Stimulated activated memory B cell treated with anti-CD40 and anti-IgM and Interleukin-4, amounts not matched to agents 10 μg/mL and 1 μg/mL and 100 μg/mL, for 72 hours (primary cell): ENCODE measurements at regions not wholly inside any gene's neighbourhood (a gene's known extent, or its start where the extent isn't known, plus 50 kb on each side); places are given as distances from the start of the nearest gene placed in this dataset.

Experiments
- ATAC-seq: fragments of 150-1000 bp; cut with Tn5 transposase; 2 replicates; pipeline ENCODE4 v1.10.0; 2021
- H3K27ac Mint-ChIP-seq: one replicate; pipeline ENCODE4 v1.8.0; 2022; ENCODE audit warnings: mild to moderate bottlenecking, mixed read lengths
- H3K27me3 Mint-ChIP-seq: one replicate; pipeline ENCODE4 v1.8.0; 2022; ENCODE audit warnings: mixed read lengths
- H3K36me3 Mint-ChIP-seq: one replicate; pipeline ENCODE4 v1.8.0; 2022; ENCODE audit warnings: mixed read lengths
- H3K4me1 Mint-ChIP-seq: one replicate; pipeline ENCODE4 v1.8.0; 2022; ENCODE audit warnings: mixed read lengths
- H3K4me3 Mint-ChIP-seq: one replicate; pipeline ENCODE4 v1.8.0; 2022; ENCODE audit warnings: mild to moderate bottlenecking, moderate library complexity, mixed read lengths
- H3K9me3 Mint-ChIP-seq: one replicate; pipeline ENCODE4 v1.8.0; 2022; ENCODE audit warnings: mixed read lengths

DNA sequence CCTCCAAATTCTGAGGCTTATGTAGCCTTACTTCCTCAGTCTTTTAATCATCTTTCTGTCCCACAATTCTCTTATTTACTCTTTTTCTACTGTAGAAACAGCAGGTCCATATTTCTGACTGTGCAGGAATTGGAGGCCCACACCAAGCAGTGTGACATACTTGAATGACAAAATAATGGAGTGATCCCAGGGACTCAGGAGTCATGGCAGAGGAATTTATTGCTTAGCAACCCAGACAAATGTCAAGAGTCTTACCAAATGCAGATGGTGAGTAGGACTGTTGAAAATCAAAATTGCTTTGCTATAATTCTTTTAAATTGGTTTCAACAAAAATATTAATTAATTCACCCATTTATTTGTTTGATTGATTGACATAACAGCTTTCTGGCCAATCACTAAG lies 59.9 kb downstream of the HTR1B start:
- Mint-ChIP-seq H3K36me3 (no peaks in the 10 kb centered on the region), H3K9me3 (peaks cover 7% of the 10 kb centered on the region), H3K4me3 (no peak overlapping the region), H3K27me3 (no peaks in the 10 kb centered on the region), H3K27ac (no peak overlapping the region), H3K4me1 (no peaks in the 10 kb centered on the region)
- no peak for ATAC-seq

DNA sequence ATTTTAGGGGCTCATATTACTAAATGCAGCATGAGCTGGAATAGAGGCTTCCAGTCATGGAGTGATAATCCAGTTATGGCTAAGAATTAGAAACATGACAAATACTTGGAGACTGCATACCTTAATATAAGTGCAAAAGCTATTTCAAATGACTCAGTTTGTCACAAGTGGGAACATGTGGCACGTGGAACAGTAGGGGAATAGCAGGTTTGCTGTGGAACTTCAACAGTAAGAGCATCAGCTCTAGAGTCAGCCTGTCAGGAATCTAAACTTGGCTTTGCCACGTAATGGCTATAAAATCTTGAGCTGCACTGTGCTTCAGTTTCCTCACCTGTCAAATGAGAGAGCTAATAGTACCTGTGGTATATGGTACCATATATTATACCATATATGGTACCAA lies 62.1 kb downstream of the HTR1B start:
- H3K36me3 Mint-ChIP-seq = no peaks in the 10 kb centered on the region
- no peak for ATAC-seq
- no peak overlapping the region for H3K27ac Mint-ChIP-seq
- no peak overlapping the region for H3K4me3 Mint-ChIP-seq
- no peaks in the 10 kb centered on the region for H3K4me1 Mint-ChIP-seq
- peaks cover 9% of the 10 kb centered on the region for H3K9me3 Mint-ChIP-seq
- H3K27me3 Mint-ChIP-seq = no peaks in the 10 kb centered on the region

DNA sequence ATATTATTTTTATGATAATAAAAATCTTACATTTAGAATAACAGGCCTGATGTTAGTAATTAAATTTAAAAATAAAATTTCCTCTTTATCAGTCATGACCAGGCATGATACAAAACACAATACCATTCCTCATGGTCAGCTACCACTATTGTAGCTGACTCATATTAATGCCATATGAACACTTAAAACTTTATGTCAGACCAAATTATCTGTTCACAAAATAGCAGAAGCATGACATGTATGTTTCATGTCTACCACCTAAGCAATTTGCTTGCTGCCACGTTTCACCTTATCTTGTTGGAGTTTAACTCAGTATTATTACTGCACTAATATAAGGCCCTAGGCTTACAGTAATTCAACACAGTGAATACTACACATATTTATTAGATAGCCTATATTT lies 65.7 kb downstream of the HTR1B start:
- H3K27ac Mint-ChIP-seq = no peak overlapping the region
- no peak for ATAC-seq

DNA sequence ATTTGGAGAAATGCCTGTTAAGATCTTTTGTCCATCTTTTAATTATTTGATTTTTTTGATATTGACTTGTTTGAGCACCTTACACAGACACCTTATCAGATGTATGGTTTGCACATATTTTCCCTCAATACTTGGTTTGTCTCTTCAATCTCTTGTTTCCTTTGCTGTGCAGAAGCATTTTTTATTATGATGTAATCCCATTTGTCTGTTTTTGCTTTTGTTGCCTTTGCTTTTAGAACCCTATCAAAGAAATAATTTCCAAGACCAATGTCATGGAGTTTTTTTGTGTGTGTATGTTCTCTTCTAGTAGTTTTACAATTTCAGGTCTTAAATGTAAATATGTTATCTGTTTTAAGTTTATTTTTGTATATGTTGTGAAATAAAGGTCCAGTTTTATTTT lies 73.9 kb downstream of the HTR1B start:
- Mint-ChIP-seq H3K36me3 (no peaks in the 10 kb centered on the region), H3K9me3 (peaks cover 9% of the 10 kb centered on the region), H3K4me1 (no peaks in the 10 kb centered on the region), H3K4me3 (no peak overlapping the region), H3K27me3 (no peaks in the 10 kb centered on the region), H3K27ac (no peak overlapping the region)
- ATAC-seq = no peak

More for the DNA sequence above, 65.7 kb downstream of the HTR1B start:
- H3K36me3 Mint-ChIP-seq = no peaks in the 10 kb centered on the region
- H3K27me3 Mint-ChIP-seq = no peaks in the 10 kb centered on the region
- H3K4me1 Mint-ChIP-seq = no peaks in the 10 kb centered on the region
- no peak overlapping the region for H3K4me3 Mint-ChIP-seq
- H3K9me3 Mint-ChIP-seq = peaks cover 3% of the 10 kb centered on the region

DNA sequence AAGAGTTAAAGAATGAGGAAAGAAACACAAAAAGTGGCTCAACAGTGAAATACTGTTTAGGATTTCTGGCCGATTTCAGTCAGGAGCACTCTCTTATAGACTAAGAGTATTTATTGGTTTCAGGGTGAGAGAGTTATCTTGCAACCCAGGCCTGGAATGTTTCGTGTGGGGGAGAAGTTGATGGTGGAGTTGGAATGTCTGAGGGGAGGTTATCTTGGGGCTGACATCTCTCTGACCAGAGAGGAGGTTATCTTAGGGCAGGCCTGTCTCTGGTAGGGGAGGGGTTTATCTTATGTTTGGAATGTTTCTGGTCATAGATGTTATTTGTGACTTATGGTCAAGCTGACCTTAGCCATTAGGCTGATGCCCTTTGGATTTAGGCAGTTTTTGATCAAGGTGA lies 80.3 kb downstream of the HTR1B start:
- no peak overlapping the region for H3K4me3 Mint-ChIP-seq
- H3K27me3 Mint-ChIP-seq = no peaks in the 10 kb centered on the region
- no peak for ATAC-seq
- peaks cover 6% of the 10 kb centered on the region for H3K9me3 Mint-ChIP-seq
- H3K4me1 Mint-ChIP-seq = no peaks in the 10 kb centered on the region
- H3K36me3 Mint-ChIP-seq = no peaks in the 10 kb centered on the region
- no peak overlapping the region for H3K27ac Mint-ChIP-seq

DNA sequence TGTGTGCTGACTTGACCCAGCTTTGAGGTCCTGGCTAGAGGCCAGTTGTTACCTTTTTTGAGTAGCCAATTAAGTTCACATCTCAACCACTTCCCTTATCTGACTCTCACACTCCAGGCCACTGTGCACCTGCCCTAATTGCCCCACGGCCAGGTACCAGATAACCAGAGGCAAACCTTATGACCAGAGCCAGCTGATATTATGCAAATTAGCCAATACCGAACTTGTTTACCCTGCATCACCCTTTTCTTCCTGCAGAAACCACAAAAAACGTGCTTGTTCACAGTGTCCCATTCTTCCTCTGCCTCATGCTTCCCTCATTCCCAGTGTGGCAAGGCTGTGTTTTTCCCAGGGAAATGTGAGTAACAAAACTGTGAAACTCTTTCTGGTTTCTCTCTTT lies 89.3 kb downstream of the HTR1B start:
- Mint-ChIP-seq H3K27ac (no peak overlapping the region), H3K9me3 (no peaks in the 10 kb centered on the region), H3K36me3 (no peaks in the 10 kb centered on the region), H3K27me3 (no peaks in the 10 kb centered on the region), H3K4me3 (no peak overlapping the region), H3K4me1 (no peaks in the 10 kb centered on the region)
- no peak for ATAC-seq

DNA sequence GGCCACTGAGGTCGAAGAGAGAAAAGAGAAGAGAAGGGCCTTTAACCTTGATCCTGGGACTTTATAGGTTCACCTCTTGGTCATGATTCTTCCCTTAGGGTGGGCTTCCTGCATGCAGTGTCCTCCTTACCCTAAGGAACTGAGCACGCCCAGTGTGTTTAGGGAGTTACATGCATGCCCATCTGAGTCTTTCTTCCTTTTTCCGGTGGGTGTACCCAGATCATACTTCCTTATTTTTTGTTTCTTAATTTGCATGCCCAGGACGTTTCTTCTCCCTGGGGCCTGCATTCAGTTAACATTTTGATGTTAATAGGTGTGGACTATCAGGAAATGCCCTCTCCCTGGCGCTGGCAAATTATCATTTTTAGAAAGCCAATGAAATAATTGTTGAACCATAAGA lies 91.5 kb downstream of the HTR1B start:
- Mint-ChIP-seq H3K4me1 (no peaks in the 10 kb centered on the region), H3K36me3 (no peaks in the 10 kb centered on the region), H3K4me3 (no peak overlapping the region), H3K27ac (no peak overlapping the region), H3K27me3 (no peaks in the 10 kb centered on the region), H3K9me3 (peaks cover under 1% of the 10 kb centered on the region)
- no peak for ATAC-seq

DNA sequence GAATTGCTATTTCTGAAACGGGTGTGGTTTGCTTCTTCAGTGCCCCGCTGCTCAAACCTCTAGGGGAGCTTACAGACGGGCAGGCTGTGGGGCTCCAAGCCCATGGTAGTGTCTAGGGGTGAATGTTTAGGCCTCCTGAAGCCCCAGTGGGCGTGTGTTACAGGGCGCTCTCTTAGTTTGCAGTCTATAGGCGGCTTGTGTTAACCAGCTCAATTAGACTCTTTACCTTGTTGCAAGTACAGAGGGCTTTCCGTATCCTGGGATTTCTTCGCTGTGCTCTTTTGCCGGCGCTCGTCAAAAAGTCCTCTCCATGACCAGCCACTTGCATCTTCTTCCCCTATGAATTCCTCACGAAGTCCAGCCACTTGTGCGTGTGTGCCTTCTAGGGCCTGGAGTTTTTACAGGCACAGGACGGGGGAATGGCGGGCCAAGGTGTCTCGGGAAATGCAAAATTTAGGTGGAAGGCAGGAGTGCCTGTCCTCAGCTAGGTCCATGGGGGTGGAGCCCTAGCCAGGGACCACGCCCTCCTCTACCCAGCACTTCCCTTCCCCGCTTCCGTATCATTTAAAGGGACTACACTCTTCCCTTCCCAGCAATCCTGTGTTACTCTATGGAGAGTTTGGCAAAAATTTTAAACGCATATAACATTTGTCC lies 94.5 kb downstream of the HTR1B start:
- ATAC-seq = no peak
- Mint-ChIP-seq H3K36me3 (no peaks in the 10 kb centered on the region), H3K4me3 (no peak overlapping the region), H3K9me3 (peaks cover 5% of the 10 kb centered on the region), H3K4me1 (no peaks in the 10 kb centered on the region), H3K27ac (no peak overlapping the region), H3K27me3 (no peaks in the 10 kb centered on the region)

DNA sequence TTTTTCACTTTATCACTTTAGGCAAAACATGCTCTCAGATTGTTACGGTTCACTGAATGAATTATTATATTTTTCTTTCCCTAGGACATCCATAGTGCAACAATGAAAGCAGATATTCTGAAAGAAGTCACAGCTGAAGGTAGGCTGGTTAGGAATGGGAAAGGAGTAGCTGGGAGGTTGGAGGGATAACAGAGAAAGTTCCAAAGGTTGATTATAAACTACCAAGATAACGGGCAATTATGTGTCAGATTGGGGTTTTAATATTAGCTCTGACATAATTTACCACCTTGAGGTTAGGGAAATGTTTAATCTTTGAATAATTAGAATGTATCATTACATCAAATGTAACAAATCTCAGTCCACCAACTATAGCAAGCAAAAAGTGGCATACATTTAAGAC lies 96.5 kb downstream of the HTR1B start:
- Mint-ChIP-seq H3K27ac (no peak overlapping the region), H3K4me1 (no peaks in the 10 kb centered on the region), H3K27me3 (no peaks in the 10 kb centered on the region), H3K36me3 (no peaks in the 10 kb centered on the region), H3K9me3 (peaks cover 10% of the 10 kb centered on the region), H3K4me3 (no peak overlapping the region)
- ATAC-seq = no peak

DNA sequence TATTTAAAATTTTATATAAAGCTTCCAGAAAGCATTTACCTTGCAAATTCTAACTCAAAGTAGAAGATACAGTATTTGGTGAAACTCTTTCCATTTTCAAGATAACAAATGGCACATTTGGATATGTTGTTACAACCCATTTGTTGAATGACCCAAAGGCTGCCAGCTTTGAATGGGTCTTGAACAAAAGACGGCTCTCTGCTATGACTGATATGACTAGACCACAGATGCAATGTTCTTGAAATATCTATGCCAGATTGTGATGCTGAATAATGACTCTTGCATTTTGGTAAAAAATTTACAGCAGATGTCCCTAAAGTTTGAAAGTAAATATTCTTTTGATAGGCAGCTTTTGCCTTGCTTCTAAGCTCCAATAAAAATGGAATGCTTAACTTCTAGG lies 99.6 kb downstream of the HTR1B start:
- no peak for ATAC-seq
- no peaks in the 10 kb centered on the region for H3K27me3 Mint-ChIP-seq
- no peak overlapping the region for H3K4me3 Mint-ChIP-seq
- H3K27ac Mint-ChIP-seq = no peak overlapping the region
- H3K36me3 Mint-ChIP-seq = no peaks in the 10 kb centered on the region
- no peaks in the 10 kb centered on the region for H3K4me1 Mint-ChIP-seq
- peaks cover 12% of the 10 kb centered on the region for H3K9me3 Mint-ChIP-seq

DNA sequence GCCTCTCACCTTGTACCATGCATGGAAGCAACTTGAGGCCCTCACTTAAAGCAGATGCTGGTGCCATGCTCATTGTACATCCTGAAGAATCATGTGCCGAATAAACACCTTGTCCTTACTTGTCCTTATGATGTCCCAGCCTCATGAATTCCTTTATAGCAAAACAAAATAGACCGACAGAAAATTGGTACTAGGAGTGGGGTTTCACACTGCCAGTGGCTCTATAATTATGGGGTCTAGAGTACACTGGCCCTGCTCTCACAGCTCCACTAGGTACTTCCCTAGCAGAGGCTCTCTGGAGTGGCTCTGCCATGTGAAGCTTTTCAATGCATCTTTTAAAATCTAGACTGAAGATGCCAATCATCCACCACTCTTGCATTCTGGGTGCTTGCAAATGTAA lies 101.2 kb downstream of the HTR1B start:
- no peak for ATAC-seq
- no peak overlapping the region for H3K4me3 Mint-ChIP-seq
- no peaks in the 10 kb centered on the region for H3K36me3 Mint-ChIP-seq
- H3K4me1 Mint-ChIP-seq = no peaks in the 10 kb centered on the region
- H3K9me3 Mint-ChIP-seq = peaks cover 12% of the 10 kb centered on the region
- no peak overlapping the region for H3K27ac Mint-ChIP-seq
- H3K27me3 Mint-ChIP-seq = no peaks in the 10 kb centered on the region

DNA sequence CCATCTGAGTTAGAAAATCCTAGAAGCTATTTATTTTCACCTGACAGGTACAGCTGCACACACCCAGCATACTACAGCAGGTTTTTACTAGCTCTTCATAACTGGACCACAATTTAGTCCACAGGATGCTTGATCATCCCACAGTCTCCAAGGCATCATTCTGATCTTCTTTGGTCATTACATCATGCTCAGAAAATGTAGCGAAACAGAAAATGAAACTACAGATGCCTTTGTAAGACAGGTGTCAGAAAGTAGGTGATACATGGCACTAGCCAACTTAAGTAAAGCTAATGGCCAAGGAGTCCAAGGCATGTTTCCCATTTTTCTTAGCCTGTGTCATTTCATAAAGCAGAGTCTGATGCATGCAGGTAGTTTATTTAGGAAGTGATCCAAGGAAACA lies 102.3 kb downstream of the HTR1B start:
- H3K27me3 Mint-ChIP-seq = no peaks in the 10 kb centered on the region
- H3K27ac Mint-ChIP-seq = no peak overlapping the region
- no peaks in the 10 kb centered on the region for H3K4me1 Mint-ChIP-seq
- no peak for ATAC-seq
- no peak overlapping the region for H3K4me3 Mint-ChIP-seq
- no peaks in the 10 kb centered on the region for H3K36me3 Mint-ChIP-seq
- peaks cover 8% of the 10 kb centered on the region for H3K9me3 Mint-ChIP-seq

DNA sequence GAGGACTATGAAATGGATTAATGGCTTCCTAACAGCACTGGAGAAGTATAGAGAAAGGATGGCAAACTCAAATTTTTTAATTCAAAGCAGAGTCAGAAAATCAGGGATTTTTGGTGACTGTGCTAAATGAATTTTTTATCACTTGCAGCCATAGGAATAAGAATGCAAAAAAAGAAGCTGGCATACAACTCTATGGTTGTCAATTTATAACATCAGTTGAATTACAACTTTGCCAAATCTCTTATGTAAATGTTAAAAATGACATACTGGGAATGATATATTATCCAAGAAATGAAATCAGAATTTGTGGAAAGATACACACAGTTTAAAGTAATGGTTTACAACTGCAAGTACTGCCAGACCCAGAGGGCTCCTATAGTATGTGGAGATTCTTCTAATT lies 106.5 kb downstream of the HTR1B start:
- peaks cover 2% of the 10 kb centered on the region for H3K9me3 Mint-ChIP-seq
- no peaks in the 10 kb centered on the region for H3K27me3 Mint-ChIP-seq
- H3K36me3 Mint-ChIP-seq = no peaks in the 10 kb centered on the region
- H3K4me3 Mint-ChIP-seq = no peak overlapping the region
- H3K4me1 Mint-ChIP-seq = no peaks in the 10 kb centered on the region
- ATAC-seq = no peak
- H3K27ac Mint-ChIP-seq = no peak overlapping the region

DNA sequence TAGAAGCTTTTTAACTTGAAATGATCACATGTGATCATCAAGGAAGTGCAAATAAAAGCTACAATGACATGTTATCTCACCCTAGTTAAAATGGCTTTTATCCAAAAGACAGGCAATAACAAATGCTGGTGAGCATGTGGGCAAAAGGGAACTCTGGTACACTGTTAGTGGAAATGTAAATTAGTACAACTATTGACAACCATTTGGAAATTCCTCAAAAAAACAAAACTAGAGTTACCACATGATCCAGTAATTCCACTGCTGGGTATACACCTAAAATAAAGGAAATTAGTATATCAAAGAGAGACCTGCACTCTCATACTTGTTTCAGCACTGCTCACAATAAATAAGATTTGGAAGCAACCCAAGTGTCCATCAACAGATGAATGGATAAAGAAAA lies 108.7 kb downstream of the HTR1B start:
- no peaks in the 10 kb centered on the region for H3K9me3 Mint-ChIP-seq

DNA sequence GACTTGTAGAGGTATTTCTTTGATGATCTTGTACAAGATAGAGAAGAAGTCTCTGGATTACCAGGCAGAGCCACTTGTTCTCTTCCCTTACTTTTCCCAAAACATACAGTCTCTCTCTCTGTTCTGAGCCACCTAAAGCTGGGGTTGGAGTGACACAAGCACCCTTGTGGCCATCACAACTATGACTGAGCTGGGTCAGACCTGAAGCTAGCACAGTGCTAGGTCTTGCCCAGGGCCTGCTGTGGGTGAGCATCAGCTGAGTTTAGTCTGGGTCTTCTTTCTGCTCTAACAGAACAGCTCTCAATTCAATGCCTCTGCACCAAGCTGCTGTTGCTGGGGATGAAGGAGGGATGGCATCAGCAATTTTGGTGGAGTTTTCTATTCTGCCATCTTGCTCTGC lies 110.2 kb downstream of the HTR1B start:
- Mint-ChIP-seq H3K9me3 (no peaks in the 10 kb centered on the region), H3K27ac (no peak overlapping the region)
- ATAC-seq = peak; percentile 47

More for the DNA sequence above, 108.7 kb downstream of the HTR1B start:
- Mint-ChIP-seq H3K36me3 (no peaks in the 10 kb centered on the region), H3K27me3 (no peaks in the 10 kb centered on the region), H3K27ac (no peak overlapping the region), H3K4me3 (no peak overlapping the region), H3K4me1 (no peaks in the 10 kb centered on the region)
- no peak for ATAC-seq

DNA sequence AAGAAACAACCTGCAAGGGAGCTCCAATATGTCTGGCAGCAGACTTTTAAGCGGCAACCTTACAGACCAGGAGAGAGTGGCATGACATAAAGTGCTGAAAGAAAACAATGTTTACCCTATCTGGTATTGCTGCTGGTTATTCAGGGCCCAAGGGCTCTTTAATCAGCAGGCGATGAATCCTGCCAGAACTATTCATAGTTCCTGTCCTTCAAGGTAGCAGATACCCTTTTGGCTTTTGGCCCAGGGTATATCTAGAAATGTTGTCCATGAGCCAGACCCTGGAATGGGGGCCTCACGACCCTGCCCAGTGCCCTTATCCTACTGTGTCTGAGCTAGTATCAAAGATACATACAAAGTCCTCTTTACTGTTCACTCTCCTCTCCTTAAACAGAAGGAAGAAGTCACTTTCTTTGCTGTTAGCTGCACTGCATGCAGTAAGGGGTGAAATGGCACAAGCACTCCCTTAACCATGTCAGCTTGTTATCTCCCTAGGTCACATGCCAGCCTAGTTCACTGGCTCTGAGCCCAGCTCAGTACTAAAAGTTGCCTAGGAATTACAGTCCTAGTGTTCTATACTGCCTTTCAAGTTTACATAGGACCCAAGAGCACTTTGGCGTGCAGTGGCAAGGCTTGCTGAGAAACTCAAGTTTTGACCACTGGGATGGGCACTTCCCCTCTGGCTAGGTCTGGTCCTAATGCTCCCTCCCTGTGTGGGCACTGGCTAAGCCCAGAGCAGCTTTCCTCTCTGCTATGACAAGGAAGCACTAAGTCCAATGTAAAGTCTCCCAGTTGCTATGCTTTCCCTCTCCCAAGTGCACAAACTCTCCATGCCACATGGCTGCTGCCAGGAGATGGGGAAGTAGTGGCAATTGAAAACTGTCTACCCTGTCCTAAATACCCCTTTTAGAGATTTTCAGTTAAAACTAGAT lies 122.0 kb downstream of the HTR1B start:
- Mint-ChIP-seq H3K4me3 (no peak overlapping the region), H3K9me3 (no peaks in the 10 kb centered on the region), H3K27me3 (no peaks in the 10 kb centered on the region), H3K27ac (no peak overlapping the region), H3K4me1 (no peaks in the 10 kb centered on the region), H3K36me3 (no peaks in the 10 kb centered on the region)
- ATAC-seq = peak; percentile 34

More for the DNA sequence above, 110.2 kb downstream of the HTR1B start:
- no peaks in the 10 kb centered on the region for H3K4me1 Mint-ChIP-seq
- H3K27me3 Mint-ChIP-seq = no peaks in the 10 kb centered on the region
- no peaks in the 10 kb centered on the region for H3K36me3 Mint-ChIP-seq
- no peak overlapping the region for H3K4me3 Mint-ChIP-seq
